ENCODE measurements at regions not wholly inside any gene's neighbourhood (a gene's known extent, or its start where the extent isn't known, plus 50 kb on each side); places are given as distances from the start of the nearest gene placed in this dataset.
"Not testable (repeated sequence)": the region's sequence is repeated elsewhere in the genome, so short reads cannot be mapped to it uniquely, and the experiment has no call there.

GRCh38 chr4:103499094-103499493 lies 220.7 kb downstream of the TACR3 start:
- peak; percentile 32 for DNase-seq (ENCODE audit: extremely low read depth, low read depth)
- TF ChIP-seq CTCF (IDR thresholded peaks at IDR 0.05; ENCODE audit: low read depth, low read length, missing control alignments), result peak; percentile 58
- no peak overlapping the region for H3K4me3 ChIP-seq (replicated peaks; ENCODE audit: low read depth, low read length)

- 0 out of 2 replicates have a peak overlapping the region, but pooled peaks have one; percentile 4 for H3K4me3 ChIP-seq (replicated peaks; ENCODE audit: low read depth, low read length)
- peak; percentile 53 for DNase-seq (ENCODE audit: extremely low read depth, low read depth)
- no peak for TF ChIP-seq CTCF (IDR thresholded peaks at IDR 0.05; ENCODE audit: low read depth, low read length, missing control alignments)
Observed at GRCh38 chr4:103498161-103499070, 221.4 kb downstream of the TACR3 start.

GRCh38 chr4:103497692-103498091 lies 222.1 kb downstream of the TACR3 start:
- DNase-seq (ENCODE audit: extremely low read depth, low read depth), result no peak
- no peak for TF ChIP-seq CTCF (IDR thresholded peaks at IDR 0.05; ENCODE audit: low read depth, low read length, missing control alignments)
- H3K4me3 ChIP-seq (replicated peaks; ENCODE audit: low read depth, low read length), result no peak overlapping the region

- DNase-seq (ENCODE audit: extremely low read depth, low read depth), result no peak
- TF ChIP-seq CTCF (IDR thresholded peaks at IDR 0.05; ENCODE audit: low read depth, low read length, missing control alignments), result no peak
- H3K4me3 ChIP-seq (replicated peaks; ENCODE audit: low read depth, low read length), result no peak overlapping the region
Observed at GRCh38 chr4:103496800-103497199, 223.0 kb downstream of the TACR3 start.

- DNase-seq (ENCODE audit: extremely low read depth, low read depth), result no peak
- TF ChIP-seq CTCF (IDR thresholded peaks at IDR 0.05; ENCODE audit: low read depth, low read length, missing control alignments), result no peak
- no peak overlapping the region for H3K4me3 ChIP-seq (replicated peaks; ENCODE audit: low read depth, low read length)
Observed at GRCh38 chr4:103493450-103494159, 226.2 kb downstream of the TACR3 start.

GRCh38 chr4:103485296-103485695 lies 234.5 kb downstream of the TACR3 start:
- not testable (repeated sequence) for H3K4me3 ChIP-seq (replicated peaks; ENCODE audit: low read depth, low read length); DNase-seq (ENCODE audit: extremely low read depth, low read depth)

- no peak for DNase-seq (ENCODE audit: extremely low read depth, low read depth)
- no peak overlapping the region for H3K4me3 ChIP-seq (replicated peaks; ENCODE audit: low read depth, low read length)
- TF ChIP-seq CTCF (IDR thresholded peaks at IDR 0.05; ENCODE audit: low read depth, low read length, missing control alignments), result no peak
Observed at GRCh38 chr4:103484521-103484920, 235.3 kb downstream of the TACR3 start.

Data from HFF-Myc (cell line).